ENCODE measurements at regions not wholly inside any gene's neighbourhood (a gene's known extent, or its start where the extent isn't known, plus 50 kb on each side); places are given as distances from the start of the nearest gene placed in this dataset.
A peak's percentile ranks its signal among the peaks of the same experiment; 100 is the strongest.

- Histone ChIP-seq H3K36me3 (no peaks in the 10 kb centered on the region), H3K9me3 (no peaks in the 10 kb centered on the region), H3K27me3 (no peaks in the 10 kb centered on the region), H3K4me3 (no peak overlapping the region), H3K27ac (no peak overlapping the region), H3K4me1 (no peaks in the 10 kb centered on the region)
- no peak for TF ChIP-seq CTCF (IDR thresholded peaks at IDR 0.05)
- ATAC-seq (no peak), DNase-seq (no peak)
- intact Hi-C loops (cut with DNase I) = no loop called here
These were observed 66.1 kb upstream of the ABLIM1 start for GRCh38 chr10:114723991-114724715.

GRCh38 chr10:114724716-114725106, 66.6 kb upstream of the ABLIM1 start:
- H3K27ac ChIP-seq = no peak overlapping the region
- no peaks in the 10 kb centered on the region for H3K4me1 ChIP-seq
- intact Hi-C loops (cut with DNase I) = no loop called here
- no peak for TF ChIP-seq CTCF (IDR thresholded peaks at IDR 0.05)
- H3K27me3 ChIP-seq = no peaks in the 10 kb centered on the region
- no peak for DNase-seq
- H3K4me3 ChIP-seq = no peak overlapping the region
- no peak for ATAC-seq
- H3K9me3 ChIP-seq = no peaks in the 10 kb centered on the region
- no peaks in the 10 kb centered on the region for H3K36me3 ChIP-seq

GRCh38 chr10:114726820-114727271, 68.8 kb upstream of the ABLIM1 start:
- H3K27me3 ChIP-seq = no peaks in the 10 kb centered on the region
- no peak for TF ChIP-seq CTCF (IDR thresholded peaks at IDR 0.05)
- DNase-seq (no peak), ATAC-seq (peak; percentile 59)
- intact Hi-C loops (cut with DNase I) = no loop called here
- H3K36me3 ChIP-seq = no peaks in the 10 kb centered on the region
- no peak overlapping the region for H3K27ac ChIP-seq
- no peaks in the 10 kb centered on the region for H3K4me1 ChIP-seq
- no peaks in the 10 kb centered on the region for H3K9me3 ChIP-seq
- H3K4me3 ChIP-seq = no peak overlapping the region

- intact Hi-C loops (cut with DNase I) = no loop called here
- ATAC-seq = no peak
These were observed 70.2 kb upstream of the ABLIM1 start for GRCh38 chr10:114728325-114728724.

More at GRCh38 chr10:114728325-114728724, 70.2 kb upstream of the ABLIM1 start:
- no peak overlapping the region for H3K27ac ChIP-seq
- TF ChIP-seq CTCF (IDR thresholded peaks at IDR 0.05) = no peak
- no peaks in the 10 kb centered on the region for H3K4me1 ChIP-seq
- no peaks in the 10 kb centered on the region for H3K27me3 ChIP-seq
- no peaks in the 10 kb centered on the region for H3K9me3 ChIP-seq
- DNase-seq = no peak
- no peak overlapping the region for H3K4me3 ChIP-seq
- no peaks in the 10 kb centered on the region for H3K36me3 ChIP-seq

Measured in left lung (tissue), 4 donors.